Retina (tissue), 1 donor: ENCODE measurements at regions not wholly inside any gene's neighbourhood (a gene's known extent, or its start where the extent isn't known, plus 50 kb on each side); places are given as distances from the start of the nearest gene placed in this dataset.

Experiments
- DNase-seq: peaks from one replicate; pipeline ENCODE4 v3.0.0-alpha.2; 2016

DNA sequence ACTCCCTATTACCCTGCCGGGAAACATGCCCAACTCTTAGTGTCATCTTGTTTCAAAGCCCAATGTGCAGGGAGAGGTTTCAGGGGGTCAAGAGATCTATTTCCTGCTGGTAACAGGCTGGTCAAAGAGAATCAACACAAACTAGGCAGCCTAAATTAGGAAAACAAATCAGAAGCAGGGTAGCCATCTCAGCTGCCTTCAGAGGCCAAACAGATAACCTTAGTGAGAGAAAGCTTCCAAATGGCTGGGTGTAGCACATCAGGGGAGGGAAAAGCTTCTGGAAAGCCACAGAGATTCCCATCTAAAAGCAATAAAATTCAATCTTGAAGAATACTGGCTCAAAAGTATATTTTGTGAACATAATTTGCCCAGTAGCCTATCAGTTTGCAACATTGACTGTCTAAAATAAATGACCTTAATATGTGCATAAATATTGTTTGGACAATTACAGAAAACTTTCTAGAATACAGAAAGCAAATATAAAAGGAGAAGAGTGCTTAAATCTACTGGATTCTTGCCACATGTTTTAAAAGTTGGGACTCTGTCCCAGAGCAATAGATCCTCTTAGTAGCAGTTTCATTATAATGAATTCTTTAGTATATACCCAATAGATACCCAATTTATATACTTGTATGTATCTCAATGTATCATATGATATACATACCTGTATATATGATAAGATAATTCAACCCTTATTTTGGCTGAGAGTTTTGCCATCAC, 371.9 kb upstream of the RARB start:
- no peak for DNase-seq

DNA sequence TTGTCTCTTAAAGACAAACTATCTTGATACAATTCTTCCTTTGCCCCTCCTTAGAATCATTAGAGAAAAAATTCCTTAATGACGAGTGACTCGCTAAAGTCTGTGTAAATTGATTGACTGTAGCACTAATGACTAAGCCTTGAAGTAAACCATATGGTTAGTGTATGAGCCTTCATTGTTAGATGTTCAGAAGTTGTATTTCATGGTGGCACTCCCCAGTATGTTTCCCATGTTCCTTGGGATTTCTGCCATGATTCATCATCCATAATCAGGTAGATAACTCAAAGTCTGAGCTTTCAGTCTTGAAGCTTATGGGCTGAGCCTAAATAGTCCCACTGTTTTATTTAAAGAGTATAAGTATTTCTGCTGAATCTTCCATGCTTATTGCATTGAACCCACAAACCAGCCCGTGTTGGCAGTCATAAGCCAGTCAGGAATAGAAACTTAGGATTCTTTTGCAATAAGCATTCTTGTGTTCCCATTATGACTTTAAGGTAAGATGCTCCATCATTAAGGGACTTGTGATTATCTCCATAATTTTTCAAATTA, 371.2 kb upstream of the RARB start:
- no peak for DNase-seq

DNA sequence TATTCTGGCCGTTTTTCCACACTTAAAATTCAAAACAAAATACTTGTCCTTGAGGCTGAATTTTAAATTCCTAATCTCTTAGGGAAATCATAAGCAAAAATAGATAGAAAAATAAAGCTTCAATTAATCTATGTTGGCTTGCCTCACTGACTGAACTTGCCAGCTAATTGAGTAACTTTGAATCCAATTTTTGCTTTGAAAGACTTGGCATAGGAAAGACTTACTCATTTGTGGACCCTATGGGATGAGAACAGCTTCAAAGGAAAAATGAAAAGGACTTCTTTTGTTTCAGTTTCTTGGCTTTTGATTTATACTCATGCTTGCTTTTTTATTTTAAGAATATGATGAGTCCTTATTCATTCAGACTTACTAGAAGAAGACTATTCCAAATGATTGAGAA, 370.7 kb upstream of the RARB start:
- no peak for DNase-seq

DNA sequence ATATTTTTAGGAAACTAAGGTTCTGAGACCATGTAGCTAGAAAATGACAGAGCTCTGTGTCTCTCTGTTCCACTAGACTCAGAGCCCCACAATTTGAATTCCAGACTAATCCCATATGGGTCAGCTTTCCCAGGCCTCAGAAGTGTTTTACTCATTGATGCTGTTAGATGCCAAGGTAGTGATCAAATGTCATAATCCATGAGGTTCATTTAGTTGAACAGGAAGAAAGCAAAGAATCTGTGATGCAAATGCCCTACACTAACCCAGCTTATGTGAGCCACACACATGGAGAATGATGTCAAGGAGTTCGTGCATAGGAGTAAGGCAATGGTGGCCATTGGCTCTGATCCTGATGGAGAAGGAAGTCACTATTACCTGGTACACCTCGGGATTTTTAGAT, 363.4 kb upstream of the RARB start:
- no peak for DNase-seq

DNA sequence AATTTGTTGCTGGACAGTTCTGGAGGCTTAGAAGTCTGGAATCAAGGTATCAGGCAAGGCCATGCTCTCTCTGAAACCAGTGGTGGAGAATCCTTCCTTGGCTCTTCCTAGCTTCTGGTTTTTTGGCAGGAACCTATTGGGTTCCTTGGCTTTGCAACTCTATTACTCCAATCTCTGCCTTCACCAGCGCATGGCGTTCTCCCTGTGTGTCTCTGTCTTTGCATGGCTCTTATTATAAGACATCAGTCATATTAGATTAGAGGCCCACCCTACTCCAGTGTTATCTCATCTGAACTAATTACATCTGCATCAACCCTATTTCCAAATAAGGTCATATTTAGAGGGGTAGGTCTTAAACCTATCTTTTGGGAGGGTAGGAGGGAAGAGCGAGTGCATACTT, 358.1 kb upstream of the RARB start:
- no peak for DNase-seq

DNA sequence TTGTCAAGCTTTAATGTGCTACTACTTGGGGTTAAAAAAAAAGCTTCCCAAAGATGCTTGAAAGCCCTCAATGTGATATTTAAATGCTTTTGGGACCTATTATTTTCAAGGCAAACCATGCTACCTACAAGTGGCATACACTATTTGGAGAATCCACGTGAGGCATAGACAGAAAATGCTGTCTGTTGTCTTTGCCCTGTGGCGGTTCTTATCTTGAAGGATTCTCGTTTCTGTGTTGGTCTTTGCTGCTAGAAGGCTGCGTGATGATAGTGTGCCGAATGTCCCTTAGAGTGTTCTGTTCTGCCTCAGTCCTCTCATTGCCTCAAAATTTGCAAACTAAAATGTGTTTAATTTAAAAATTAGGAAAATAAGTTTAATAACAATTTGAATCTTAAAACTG, 356.2 kb upstream of the RARB start:
- no peak for DNase-seq

DNA sequence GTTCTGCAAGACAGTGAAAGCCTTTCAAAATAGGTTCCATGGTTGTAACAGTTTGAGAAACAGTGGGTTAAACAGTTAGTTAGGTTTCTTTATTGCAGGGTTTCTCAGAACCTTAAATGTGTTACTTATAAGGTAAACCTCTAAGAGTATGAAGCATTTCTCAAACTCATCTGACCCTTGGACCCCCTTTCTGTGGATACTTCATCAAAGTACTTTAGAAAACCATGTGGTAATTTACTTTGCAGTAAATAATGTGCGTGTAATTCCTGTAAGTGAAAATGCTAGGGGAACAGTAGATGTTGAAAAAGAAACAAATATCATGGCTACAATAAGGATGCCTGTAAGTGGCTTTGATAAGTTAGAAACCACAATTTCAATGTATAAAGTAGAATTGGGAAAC, 354.6 kb upstream of the RARB start:
- no peak for DNase-seq

DNA sequence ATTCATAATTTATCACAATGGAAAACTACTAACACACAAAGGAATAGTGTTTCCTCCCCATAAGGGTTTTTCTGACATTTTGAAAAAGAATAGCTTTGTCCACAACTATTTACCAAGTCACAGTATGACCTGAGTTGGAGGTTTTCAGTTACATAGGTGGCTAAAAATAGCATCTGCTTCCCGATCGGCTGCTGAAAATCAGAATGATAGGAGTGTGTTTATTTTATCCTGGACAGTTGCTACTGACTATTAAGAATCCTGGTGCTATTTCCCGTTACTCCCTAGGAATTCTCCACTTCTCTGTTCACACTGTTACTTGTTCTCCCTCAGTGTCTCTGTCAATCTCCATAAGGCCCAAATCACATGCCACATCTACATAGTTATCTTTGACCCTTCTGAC, 353.9 kb upstream of the RARB start:
- DNase-seq: no peak

DNA sequence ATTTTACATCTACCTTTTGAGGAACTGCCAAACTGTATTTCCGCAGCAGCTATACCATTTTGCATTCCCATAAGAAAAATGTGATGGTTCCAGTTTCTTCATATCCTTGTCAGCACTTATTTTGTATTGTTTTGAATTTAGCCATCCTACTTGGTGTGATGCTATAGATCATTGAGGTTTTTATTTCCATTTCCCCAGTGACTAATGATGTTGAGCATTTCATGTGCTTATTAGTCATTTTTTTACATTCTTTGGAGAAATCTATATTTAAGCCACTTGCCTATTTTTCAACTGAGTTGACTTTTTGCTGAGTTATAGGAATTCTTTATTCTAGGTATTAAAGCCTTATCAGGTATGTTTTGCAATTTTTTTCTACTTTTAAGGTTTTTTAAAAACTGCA, 347.6 kb upstream of the RARB start:
- DNase-seq: no peak

DNA sequence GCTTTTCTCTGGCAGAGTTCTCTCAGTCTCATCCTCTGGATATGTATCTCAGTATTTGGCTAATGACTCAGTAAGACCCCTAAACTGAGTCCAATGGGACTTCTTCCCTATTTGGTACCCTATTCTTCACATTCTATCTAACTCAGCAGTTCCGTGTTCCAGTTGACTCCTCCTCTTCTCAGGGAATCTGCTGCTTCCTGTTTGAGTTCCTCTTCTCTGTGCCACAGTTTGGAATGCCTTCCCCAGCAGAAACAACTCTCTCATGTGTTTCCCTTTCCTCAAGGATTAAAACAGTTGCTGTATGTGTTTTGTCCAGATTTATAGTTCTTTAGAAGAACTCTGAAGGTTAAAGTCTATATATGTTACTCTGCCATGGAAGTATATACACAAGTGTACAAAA, 344.0 kb upstream of the RARB start:
- DNase-seq: no peak

DNA sequence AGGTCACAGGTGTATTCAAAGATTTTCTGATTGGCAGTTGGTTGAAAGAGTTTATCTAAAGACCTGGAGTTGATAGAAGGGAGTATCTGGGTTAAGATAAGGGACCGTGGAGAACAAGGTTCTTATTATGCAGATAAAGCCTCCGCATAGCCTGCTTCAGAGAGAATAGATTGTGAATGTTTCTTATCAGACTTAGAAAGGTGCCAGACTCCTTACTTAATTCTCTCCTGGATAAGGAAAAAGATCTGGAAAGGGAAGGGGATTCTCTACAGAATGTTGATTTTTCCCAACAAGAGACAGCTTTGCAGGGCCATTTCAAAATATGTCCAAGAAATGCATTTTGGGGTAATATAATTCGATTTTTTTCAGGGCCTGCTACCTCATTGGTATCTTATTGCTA, 341.3 kb upstream of the RARB start:
- DNase-seq: no peak

DNA sequence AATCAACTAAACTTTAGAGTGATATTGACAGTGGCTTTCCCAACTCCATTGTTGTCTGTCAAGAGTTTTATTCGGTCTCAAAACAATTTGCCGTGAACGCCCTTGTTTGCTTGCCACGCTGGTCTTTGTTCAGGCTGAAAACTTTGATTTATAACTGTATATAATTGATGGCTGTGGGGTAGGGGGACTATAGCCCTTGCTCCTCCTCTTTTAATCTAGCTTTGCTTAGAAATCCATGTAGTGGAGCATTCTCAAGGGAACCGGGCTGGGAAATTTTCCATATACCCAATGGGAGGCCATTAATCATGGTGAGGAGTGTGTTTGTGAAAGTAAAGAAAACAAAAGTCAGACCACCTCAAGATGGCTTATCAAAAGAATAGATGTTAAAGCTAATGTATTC, 339.8 kb upstream of the RARB start:
- DNase-seq: no peak

DNA sequence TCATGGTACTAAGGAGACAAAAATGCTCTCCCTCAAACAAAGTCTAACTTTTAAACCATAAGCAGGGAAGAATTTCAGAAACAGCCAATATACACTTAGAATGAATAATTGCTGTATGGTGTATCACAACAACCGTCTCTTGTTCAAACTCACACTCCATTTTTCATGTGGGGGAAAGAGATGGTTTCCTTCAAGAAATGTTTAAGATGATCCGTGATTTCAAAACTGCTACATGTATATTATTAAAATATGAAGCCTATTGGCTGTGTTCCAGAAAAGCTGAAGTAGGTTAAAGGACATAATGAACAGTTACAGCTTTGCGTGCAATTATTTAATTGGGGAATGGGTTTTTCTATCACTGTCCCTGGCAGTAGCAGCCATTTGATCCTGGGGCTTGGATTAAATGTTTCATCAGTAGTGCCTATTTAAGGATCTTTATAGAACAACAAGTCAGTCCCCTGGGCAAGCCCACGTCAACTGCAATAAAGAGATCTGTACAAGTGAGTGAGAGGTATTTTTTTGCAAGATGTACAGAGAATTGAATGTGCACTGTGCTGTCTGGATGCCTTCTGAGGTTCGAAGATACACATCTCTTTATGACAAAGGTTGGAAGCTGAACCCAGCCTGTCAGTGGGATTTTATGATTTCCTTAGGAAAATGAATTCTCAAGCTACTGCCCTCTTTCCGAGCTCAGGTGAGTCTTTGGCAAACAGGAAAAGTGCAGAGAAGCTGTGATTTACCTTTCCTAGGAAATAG, 337.2 kb upstream of the RARB start:
- DNase-seq: no peak

DNA sequence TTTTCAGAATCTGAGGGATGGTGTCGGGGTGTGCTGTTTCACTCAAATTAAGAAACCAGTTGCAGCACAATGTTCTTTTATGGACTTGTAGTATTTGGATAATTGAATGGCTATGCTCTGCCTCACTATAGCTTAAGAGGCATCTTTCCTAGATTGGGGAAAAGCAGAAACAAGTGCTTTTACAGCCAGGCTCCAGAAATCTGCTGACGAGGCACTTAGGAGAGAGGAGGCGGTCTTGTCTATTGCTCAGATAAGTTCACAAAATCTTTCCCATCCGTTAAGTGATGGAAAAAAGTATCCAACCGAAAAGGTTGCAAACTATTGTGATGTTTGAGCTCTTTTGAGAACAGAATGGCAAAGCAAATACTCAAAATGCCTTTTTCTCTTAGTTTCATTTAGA, 336.1 kb upstream of the RARB start:
- DNase-seq: no peak

DNA sequence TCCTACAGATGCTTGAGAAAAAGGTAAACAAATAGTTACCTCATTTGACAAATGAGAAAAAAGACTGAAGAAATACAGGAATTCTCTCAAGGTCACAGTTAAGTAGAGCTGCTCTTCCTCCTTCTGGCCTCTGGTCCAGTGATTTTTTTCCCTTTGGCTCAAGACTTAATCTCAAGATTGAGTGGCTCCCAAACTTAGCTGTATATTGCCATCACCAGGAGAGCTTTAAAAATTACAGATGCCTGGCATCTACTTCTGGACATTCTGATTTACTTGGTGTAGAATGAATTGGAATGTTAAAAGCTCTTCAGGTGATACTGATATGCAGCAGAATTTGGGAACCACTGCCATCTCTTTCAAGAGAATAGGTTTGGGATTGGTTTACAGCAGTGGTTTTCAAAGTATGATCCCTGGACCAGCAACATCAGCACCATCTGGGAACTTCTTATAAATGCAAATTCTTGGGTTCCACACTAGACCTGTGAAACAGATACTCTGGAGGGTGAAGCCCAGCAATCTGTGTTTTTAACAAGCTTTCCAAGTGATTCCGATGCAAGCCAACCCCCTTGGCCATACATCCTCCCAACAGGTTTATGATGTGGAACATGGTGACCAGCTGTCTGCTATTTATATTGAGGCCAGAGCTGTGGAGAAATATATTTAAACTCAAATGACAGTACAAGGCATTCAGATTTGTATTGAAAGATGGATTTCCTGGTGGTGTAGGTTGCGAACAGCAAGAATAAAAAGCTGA, 333.0 kb upstream of the RARB start:
- no peak for DNase-seq

DNA sequence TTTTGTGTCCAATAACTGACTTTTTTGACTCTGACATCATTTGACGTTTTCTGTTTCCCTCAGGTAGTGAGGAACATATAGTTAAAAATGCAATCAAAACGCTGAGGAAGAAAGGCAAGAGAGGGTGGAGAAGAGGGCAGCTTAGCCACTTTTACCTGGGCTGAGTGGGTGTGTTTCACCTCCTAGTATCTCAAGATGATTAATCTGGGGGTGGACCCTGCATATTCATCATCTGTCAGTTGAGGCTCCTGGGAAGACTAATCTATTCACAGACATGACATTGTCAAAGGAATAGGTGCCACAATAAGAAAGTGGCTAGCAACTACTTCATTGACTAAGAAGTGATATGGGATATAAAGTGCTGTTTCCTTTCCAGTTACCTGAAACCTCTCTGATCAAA, 331.5 kb upstream of the RARB start:
- DNase-seq: no peak

DNA sequence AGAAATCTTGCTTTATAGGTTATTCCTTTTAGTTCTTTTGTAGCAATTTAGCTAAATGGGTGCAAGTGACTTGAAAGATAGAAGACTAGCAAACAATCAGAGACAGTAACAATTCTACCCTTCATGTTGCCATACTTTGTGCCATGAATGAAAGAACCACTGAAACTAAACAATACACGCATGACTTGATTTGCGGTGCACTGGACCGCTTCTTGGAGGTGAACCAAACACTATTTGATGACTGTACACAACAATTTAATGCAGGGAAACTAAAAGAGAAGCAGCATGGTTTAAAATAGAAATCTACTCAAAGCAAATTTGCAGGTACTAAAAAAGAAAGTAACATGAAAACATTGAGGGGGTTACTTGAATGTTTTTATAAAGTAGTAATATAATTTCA, 331.0 kb upstream of the RARB start:
- no peak for DNase-seq

DNA sequence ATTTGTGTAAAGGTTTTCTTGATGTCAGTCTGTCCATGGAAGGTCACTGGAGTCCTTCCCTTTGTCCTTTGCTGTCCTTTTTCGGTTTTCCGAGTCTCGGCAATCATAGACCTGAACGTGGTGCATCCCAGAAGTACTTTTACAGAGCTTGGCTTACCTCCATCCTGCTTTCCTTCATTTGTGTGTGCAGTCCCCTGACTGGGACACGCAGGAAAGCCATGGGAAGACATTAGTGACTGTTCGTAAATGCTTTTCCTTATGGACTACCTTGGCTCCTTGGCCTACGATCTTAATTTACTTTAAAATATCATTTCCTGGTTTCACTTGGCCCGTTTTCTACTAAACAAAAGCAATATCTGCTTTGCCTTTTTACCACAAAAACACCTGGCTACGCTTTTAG, 328.4 kb upstream of the RARB start:
- no peak for DNase-seq

DNA sequence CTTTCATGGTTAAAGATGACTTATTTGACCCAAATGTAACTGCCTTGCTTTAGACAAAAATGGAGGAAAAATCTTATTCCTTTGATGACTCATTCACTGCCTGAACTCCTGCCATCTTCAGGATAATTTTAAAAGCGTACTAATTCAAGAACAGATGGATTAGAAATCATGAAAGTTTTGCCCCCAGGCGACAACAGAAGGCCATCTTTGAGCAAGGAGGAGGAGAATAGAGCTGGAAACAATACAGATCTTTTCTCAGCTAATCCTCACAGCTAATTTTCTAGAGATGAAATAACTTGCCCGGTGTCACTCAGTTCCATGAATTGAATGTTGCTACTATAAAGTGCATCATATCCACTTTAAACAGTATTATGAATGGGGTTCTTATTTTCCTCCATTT, 324.7 kb upstream of the RARB start:
- no peak for DNase-seq

DNA sequence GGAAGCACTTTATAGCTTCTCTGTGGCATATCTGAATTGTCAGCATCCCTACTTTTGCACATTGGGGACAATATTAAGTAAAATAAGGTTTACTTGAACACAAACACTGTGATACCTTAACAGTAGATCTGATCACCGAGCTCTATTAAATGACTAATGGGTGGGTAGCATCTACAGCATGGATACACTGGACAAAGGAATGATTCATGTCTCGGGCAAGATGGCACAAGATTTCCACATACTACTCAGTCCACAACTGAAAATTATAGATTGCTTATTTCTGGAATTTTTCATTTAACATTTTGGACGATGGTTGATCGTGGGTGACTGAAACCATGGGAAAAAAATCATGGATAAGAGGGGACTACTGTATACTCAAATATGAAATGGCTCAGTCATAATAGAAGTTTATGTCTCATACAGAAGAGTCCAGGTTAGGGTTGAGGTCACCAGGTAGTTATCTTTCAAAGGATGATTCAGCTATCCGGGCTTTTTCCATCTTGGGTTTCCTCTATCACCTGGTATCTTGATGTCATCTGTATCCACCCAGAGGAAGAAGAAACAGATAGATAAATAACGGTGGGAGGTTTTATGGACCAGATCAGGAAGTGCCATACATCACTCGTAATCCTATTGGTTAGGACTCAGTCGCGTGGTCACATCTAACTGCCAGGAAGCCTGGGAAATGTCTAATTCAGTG, 320.0 kb upstream of the RARB start:
- no peak for DNase-seq

DNA sequence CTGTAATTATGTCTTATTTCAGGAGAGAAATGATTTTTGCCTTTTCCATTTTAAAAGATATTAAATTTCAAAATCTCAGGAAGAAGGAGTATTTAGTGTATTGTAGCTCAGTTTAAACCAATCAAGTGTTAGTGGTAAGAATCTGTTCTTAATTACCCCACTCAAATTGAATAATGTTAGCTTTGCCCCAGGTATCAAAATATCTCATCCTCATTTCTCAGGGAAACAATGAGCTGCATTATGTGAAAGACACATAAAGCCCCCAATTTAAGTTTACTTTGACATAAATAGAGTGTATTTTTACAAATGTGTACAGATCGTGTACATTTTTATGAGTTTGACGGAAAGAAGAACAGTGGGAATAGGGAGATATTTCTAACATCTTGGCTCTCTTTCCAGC, 317.4 kb upstream of the RARB start:
- no peak for DNase-seq

DNA sequence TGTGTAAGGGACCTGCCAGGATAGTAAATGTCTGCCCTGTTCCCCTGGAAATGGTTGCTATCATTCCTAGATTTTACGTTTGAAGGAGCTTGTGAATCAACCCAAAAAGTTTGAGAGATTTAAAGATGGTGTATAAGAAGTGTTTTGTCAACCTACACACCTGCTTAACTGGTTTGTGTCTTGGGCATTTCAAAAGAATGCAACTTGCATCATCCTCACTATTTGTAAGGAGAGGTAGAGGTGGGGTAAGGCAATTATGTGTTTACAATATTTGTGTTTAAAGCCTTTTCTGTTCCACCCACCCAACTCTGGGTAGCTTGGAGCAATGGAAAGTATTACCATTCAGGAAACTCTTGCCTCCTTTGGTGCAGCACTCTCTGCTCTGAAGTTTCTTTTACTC, 314.2 kb upstream of the RARB start:
- no peak for DNase-seq

DNA sequence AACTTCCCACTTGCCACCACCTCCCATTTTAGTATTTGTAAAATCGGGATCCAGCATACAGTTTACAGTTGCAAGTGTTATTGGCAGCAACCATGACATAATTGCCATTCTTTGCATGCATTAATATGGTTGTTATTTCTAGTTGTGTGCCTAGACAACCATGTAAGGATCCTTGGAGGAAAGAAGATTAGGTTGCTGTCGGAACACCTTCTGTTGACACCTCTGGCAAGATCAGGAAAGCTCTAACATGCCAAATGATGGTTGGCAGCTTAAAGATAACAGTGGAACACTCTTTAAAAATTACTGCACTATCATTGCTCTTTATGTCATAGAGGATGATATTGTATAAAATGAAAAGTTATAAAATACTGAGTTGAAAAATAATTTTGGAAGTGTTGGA, 313.5 kb upstream of the RARB start:
- no peak for DNase-seq
